ENCODE measurements at regions not wholly inside any gene's neighbourhood (a gene's known extent, or its start where the extent isn't known, plus 50 kb on each side); places are given as distances from the start of the nearest gene placed in this dataset.

GRCh38 chr1:164905869-164906268 lies 346.9 kb downstream of the PBX1 start:
- TF ChIP-seq CTCF (IDR thresholded peaks at IDR 0.05) = no peak
- no peak for TF ChIP-seq EP300 (IDR thresholded peaks at IDR 0.05)

Data from esophagus muscularis mucosa (tissue), 3 donors.